GM18520 (cell line): ENCODE measurements at regions not wholly inside any gene's neighbourhood (a gene's known extent, or its start where the extent isn't known, plus 50 kb on each side); places are given as distances from the start of the nearest gene placed in this dataset.

Source experiments
- ATAC-seq: cut with Tn5 transposase; IDR thresholded peaks from one replicate; pipeline ENCODE4 v1.9.1; 2021; ENCODE audit not compliant: unreplicated experiment

- no peak for ATAC-seq
Measured at GRCh38 chr1:192053531-192053971, 104.7 kb upstream of the RGS18 start.

- no peak for ATAC-seq
Measured at GRCh38 chr1:192057766-192058165, 100.5 kb upstream of the RGS18 start.

GRCh38 chr1:192059407-192059806 lies 98.9 kb upstream of the RGS18 start:
- no peak for ATAC-seq

GRCh38 chr1:192061556-192061955 lies 96.7 kb upstream of the RGS18 start:
- no peak for ATAC-seq

- no peak for ATAC-seq
Measured at GRCh38 chr1:192065087-192065486, 93.2 kb upstream of the RGS18 start.

- no peak for ATAC-seq
Measured at GRCh38 chr1:192066202-192066601, 92.1 kb upstream of the RGS18 start.

GRCh38 chr1:192067360-192067759 lies 90.9 kb upstream of the RGS18 start:
- no peak for ATAC-seq

- ATAC-seq: no peak
Measured at GRCh38 chr1:192070213-192070612, 88.0 kb upstream of the RGS18 start.

- ATAC-seq: no peak
Measured at GRCh38 chr1:192080684-192081083, 77.6 kb upstream of the RGS18 start.

GRCh38 chr1:192081359-192081758 lies 76.9 kb upstream of the RGS18 start:
- no peak for ATAC-seq

- no peak for ATAC-seq
Measured at GRCh38 chr1:192086644-192087043, 71.6 kb upstream of the RGS18 start.

GRCh38 chr1:192087334-192087733 lies 70.9 kb upstream of the RGS18 start:
- no peak for ATAC-seq

- ATAC-seq: no peak
Measured at GRCh38 chr1:192088496-192088895, 69.8 kb upstream of the RGS18 start.

- no peak for ATAC-seq
Measured at GRCh38 chr1:192098001-192098400, 60.3 kb upstream of the RGS18 start.

GRCh38 chr1:192099328-192099727 lies 58.9 kb upstream of the RGS18 start:
- ATAC-seq: no peak

- no peak for ATAC-seq
Measured at GRCh38 chr1:192100686-192101468, 57.4 kb upstream of the RGS18 start.

GRCh38 chr1:192104128-192104527 lies 54.1 kb upstream of the RGS18 start:
- no peak for ATAC-seq

- ATAC-seq: no peak
Measured at GRCh38 chr1:192104852-192105251, 53.4 kb upstream of the RGS18 start.

- no peak for ATAC-seq
Measured at GRCh38 chr1:192108161-192108560, 50.1 kb upstream of the RGS18 start.
